ENCODE measurements at regions not wholly inside any gene's neighbourhood (a gene's known extent, or its start where the extent isn't known, plus 50 kb on each side); places are given as distances from the start of the nearest gene placed in this dataset.

- Histone ChIP-seq H3K9me3 (no peaks in the 10 kb centered on the region), H3K4me3 (no peak overlapping the region), H3K4me1 (no peaks in the 10 kb centered on the region), H3K27me3 (no peaks in the 10 kb centered on the region), H3K36me3 (no peaks in the 10 kb centered on the region), H3K27ac (no peak overlapping the region)
- DNase-seq (no peak), ATAC-seq (no peak)
- intact Hi-C loops (cut with DNase I), result no loop called here
- 50% methylated on average over 2 of the region's 10 CpGs for WGBS (ENCODE audit: insufficient coverage, low coverage, low lambda C conversion rate, missing lambda C conversion rate)
- TF ChIP-seq POLR2A (IDR thresholded peaks at IDR 0.05), result no peak
- no peak for TF ChIP-seq CTCF (IDR thresholded peaks at IDR 0.05)
Measured at GRCh38 chr11:70839851-70840250, 412.5 kb downstream of the SHANK2 start.

GRCh38 chr11:70841264-70841663, 411.1 kb downstream of the SHANK2 start:
- intact Hi-C loops (cut with DNase I), result no loop called here
- ATAC-seq (no peak), DNase-seq (no peak)

GRCh38 chr11:70842256-70842655, 410.1 kb downstream of the SHANK2 start:
- no peak overlapping the region for H3K4me3 ChIP-seq
- H3K27me3 ChIP-seq, result no peaks in the 10 kb centered on the region
- no peak for DNase-seq
- no peaks in the 10 kb centered on the region for H3K9me3 ChIP-seq
- H3K36me3 ChIP-seq, result no peaks in the 10 kb centered on the region
- WGBS (ENCODE audit: insufficient coverage, low coverage, low lambda C conversion rate, missing lambda C conversion rate), result 87% methylated on average over 3 of the region's 6 CpGs
- TF ChIP-seq POLR2A (IDR thresholded peaks at IDR 0.05), result no peak
- no peak for TF ChIP-seq CTCF (IDR thresholded peaks at IDR 0.05)
- no peak overlapping the region for H3K27ac ChIP-seq
- intact Hi-C loops (cut with DNase I), result no loop called here
- H3K4me1 ChIP-seq, result no peaks in the 10 kb centered on the region
- no peak for ATAC-seq

More at GRCh38 chr11:70841264-70841663, 411.1 kb downstream of the SHANK2 start:
- no peaks in the 10 kb centered on the region for H3K36me3 ChIP-seq
- WGBS (ENCODE audit: insufficient coverage, low coverage, low lambda C conversion rate, missing lambda C conversion rate), result 67% methylated on average over 1 of the region's 8 CpGs
- no peaks in the 10 kb centered on the region for H3K9me3 ChIP-seq
- TF ChIP-seq POLR2A (IDR thresholded peaks at IDR 0.05), result no peak
- no peak for TF ChIP-seq CTCF (IDR thresholded peaks at IDR 0.05)
- no peaks in the 10 kb centered on the region for H3K27me3 ChIP-seq
- H3K4me3 ChIP-seq, result no peak overlapping the region
- H3K4me1 ChIP-seq, result no peaks in the 10 kb centered on the region
- H3K27ac ChIP-seq, result no peak overlapping the region

GRCh38 chr11:70842701-70843100, 409.7 kb downstream of the SHANK2 start:
- Histone ChIP-seq H3K4me1 (no peaks in the 10 kb centered on the region), H3K27ac (no peak overlapping the region), H3K27me3 (no peaks in the 10 kb centered on the region), H3K9me3 (no peaks in the 10 kb centered on the region), H3K36me3 (no peaks in the 10 kb centered on the region), H3K4me3 (no peak overlapping the region)
- ATAC-seq, result no peak
- intact Hi-C loops (cut with DNase I), result no loop called here
- DNase-seq, result no peak
- TF ChIP-seq CTCF (IDR thresholded peaks at IDR 0.05) (no peak), POLR2A (IDR thresholded peaks at IDR 0.05) (no peak)
- 86% methylated on average over 9 of the region's 14 CpGs for WGBS (ENCODE audit: insufficient coverage, low coverage, low lambda C conversion rate, missing lambda C conversion rate)

- WGBS (ENCODE audit: insufficient coverage, low coverage, low lambda C conversion rate, missing lambda C conversion rate), result 89% methylated on average over 6 of the region's 6 CpGs
- no peaks in the 10 kb centered on the region for H3K36me3 ChIP-seq
Measured at GRCh38 chr11:70843906-70844305, 408.5 kb downstream of the SHANK2 start.

More at GRCh38 chr11:70843906-70844305, 408.5 kb downstream of the SHANK2 start:
- H3K9me3 ChIP-seq, result no peaks in the 10 kb centered on the region
- no peak overlapping the region for H3K4me3 ChIP-seq
- H3K27me3 ChIP-seq, result no peaks in the 10 kb centered on the region
- intact Hi-C loops (cut with DNase I), result no loop called here
- DNase-seq, result no peak
- ATAC-seq, result no peak
- H3K4me1 ChIP-seq, result no peaks in the 10 kb centered on the region
- TF ChIP-seq CTCF (IDR thresholded peaks at IDR 0.05), result no peak
- no peak for TF ChIP-seq POLR2A (IDR thresholded peaks at IDR 0.05)
- no peak overlapping the region for H3K27ac ChIP-seq
